ENCODE measurements at regions not wholly inside any gene's neighbourhood (a gene's known extent, or its start where the extent isn't known, plus 50 kb on each side); places are given as distances from the start of the nearest gene placed in this dataset.

DNA sequence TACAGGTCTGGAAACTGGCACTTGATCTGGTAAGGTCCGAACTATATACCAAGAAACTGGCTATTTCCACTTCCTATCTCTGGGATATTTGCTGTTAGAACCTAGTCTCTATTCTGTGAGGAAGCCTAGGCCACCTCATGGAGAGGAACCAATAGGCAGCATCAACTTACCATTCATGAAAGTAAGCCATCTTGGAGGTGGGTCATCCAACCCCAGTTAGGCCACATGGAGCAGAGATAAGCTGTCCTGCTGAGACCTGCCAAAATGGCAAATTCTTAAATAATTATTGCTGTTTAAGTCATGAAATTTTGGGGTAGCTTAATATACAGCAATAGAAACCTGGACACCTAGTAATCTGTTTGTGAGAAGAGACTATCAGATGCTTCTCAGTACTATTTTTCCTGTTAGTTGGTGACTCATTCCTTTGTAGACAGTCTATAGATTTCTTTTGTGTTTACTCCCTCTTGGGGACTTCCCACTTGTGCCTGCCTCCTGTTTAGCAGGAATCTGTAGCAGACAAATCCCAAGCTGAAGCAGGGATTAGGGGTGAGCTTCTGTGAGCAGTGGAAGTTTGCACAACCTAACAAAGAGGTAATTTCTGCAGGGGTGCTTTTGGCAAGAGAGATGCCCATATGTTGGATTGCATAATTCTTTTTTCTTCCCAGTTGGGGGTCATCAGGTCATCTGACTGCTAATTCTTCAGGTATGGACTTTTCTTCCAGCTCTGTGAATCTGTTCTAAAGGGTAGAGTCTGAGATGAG lies 136.8 kb downstream of the IGF1 start (continued):
- TF ChIP-seq, protein P1, sequence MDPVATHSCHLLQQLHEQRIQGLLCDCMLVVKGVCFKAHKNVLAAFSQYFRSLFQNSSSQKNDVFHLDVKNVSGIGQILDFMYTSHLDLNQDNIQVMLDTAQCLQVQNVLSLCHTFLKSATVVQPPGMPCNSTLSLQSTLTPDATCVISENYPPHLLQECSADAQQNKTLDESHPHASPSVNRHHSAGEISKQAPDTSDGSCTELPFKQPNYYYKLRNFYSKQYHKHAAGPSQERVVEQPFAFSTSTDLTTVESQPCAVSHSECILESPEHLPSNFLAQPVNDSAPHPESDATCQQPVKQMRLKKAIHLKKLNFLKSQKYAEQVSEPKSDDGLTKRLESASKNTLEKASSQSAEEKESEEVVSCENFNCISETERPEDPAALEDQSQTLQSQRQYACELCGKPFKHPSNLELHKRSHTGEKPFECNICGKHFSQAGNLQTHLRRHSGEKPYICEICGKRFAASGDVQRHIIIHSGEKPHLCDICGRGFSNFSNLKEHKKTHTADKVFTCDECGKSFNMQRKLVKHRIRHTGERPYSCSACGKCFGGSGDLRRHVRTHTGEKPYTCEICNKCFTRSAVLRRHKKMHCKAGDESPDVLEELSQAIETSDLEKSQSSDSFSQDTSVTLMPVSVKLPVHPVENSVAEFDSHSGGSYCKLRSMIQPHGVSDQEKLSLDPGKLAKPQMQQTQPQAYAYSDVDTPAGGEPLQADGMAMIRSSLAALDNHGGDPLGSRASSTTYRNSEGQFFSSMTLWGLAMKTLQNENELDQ (CRISPR knock-in tag; IDR thresholded peaks at IDR 0.05; ENCODE audit: borderline replicate concordance): no peak
- TF ChIP-seq BCL6 (CRISPR knock-in tag; IDR thresholded peaks at IDR 0.05) (no peak), YBX1 (IDR thresholded peaks at IDR 0.05) (no peak), MCM7 (IDR thresholded peaks at IDR 0.05) (no peak), RFX1 (IDR thresholded peaks at IDR 0.05) (no peak), ZNF586 (CRISPR knock-in tag; conservative IDR thresholded peaks at IDR 0.05) (no peak), ZNF347 (CRISPR knock-in tag; IDR thresholded peaks at IDR 0.05; ENCODE audit: low read depth) (no peak), MEIS2 (IDR thresholded peaks at IDR 0.05; ENCODE audit: partially characterized antibody) (no peak), GTF2E2 (tag; IDR thresholded peaks at IDR 0.05) (no peak), SOX6 (IDR thresholded peaks at IDR 0.05) (peak; percentile 86), EWSR1 (IDR thresholded peaks at IDR 0.05; ENCODE audit: borderline replicate concordance, low read depth, partially characterized antibody) (no peak), SETDB1 (IDR thresholded peaks at IDR 0.05; ENCODE audit: low read length) (no peak), TAF15 (IDR thresholded peaks at IDR 0.05; ENCODE audit: low read depth, low read length) (no peak), ZNF239 (CRISPR knock-in tag; IDR thresholded peaks at IDR 0.05) (no peak), SMARCA4 (IDR thresholded peaks at IDR 0.05) (peak; percentile 31; the same call in 1 of the 2 replicates)
- TF ChIP-seq, protein P2, sequence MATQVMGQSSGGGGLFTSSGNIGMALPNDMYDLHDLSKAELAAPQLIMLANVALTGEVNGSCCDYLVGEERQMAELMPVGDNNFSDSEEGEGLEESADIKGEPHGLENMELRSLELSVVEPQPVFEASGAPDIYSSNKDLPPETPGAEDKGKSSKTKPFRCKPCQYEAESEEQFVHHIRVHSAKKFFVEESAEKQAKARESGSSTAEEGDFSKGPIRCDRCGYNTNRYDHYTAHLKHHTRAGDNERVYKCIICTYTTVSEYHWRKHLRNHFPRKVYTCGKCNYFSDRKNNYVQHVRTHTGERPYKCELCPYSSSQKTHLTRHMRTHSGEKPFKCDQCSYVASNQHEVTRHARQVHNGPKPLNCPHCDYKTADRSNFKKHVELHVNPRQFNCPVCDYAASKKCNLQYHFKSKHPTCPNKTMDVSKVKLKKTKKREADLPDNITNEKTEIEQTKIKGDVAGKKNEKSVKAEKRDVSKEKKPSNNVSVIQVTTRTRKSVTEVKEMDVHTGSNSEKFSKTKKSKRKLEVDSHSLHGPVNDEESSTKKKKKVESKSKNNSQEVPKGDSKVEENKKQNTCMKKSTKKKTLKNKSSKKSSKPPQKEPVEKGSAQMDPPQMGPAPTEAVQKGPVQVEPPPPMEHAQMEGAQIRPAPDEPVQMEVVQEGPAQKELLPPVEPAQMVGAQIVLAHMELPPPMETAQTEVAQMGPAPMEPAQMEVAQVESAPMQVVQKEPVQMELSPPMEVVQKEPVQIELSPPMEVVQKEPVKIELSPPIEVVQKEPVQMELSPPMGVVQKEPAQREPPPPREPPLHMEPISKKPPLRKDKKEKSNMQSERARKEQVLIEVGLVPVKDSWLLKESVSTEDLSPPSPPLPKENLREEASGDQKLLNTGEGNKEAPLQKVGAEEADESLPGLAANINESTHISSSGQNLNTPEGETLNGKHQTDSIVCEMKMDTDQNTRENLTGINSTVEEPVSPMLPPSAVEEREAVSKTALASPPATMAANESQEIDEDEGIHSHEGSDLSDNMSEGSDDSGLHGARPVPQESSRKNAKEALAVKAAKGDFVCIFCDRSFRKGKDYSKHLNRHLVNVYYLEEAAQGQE (IDR thresholded peaks at IDR 0.05; ENCODE audit: borderline replicate concordance): no peak
- TF ChIP-seq, protein P2 (CRISPR knock-in tag; IDR thresholded peaks at IDR 0.05; ENCODE audit: low read depth): no peak
